Peyer's patch (tissue), 4 donors: ENCODE measurements at regions not wholly inside any gene's neighbourhood (a gene's known extent, or its start where the extent isn't known, plus 50 kb on each side); places are given as distances from the start of the nearest gene placed in this dataset.

ENCODE experiments used
- DNase-seq, 3 donors: peaks; one replicate each; pipeline ENCODE4 v3.0.0-alpha.2; 2017 to 2019
- H3K27ac ChIP-seq, 4 donors: fragments of 200-600 bp; sonication (generic); one replicate each; pipeline ENCODE4 v1.5.1; 2016 to 2019
- H3K27me3 ChIP-seq, 2 donors: fragments of 200-600 bp; sonication (generic); one replicate each; pipeline ENCODE4 v1.5.1; 2019
- H3K36me3 ChIP-seq, 3 donors: fragments of 200-600 bp; sonication (generic); one replicate each; pipeline ENCODE4 v1.5.1; 2016 to 2019
- H3K4me1 ChIP-seq, 4 donors: fragments of 200-600 bp; sonication (generic); one replicate each; pipeline ENCODE4 v1.5.1; 2016 to 2019
- H3K4me3 ChIP-seq, 4 donors: fragments of 200-600 bp; sonication (generic); 1 replicate in 3 of 4; 2 replicates in 1 of 4; pipeline ENCODE4 v1.5.1; 2016 to 2019; ENCODE audit warnings: mild to moderate bottlenecking in 1 of 4
- H3K9me3 ChIP-seq, 4 donors: fragments of 200-600 bp; sonication (generic); one replicate each; pipeline ENCODE4 v1.5.1; 2016 to 2019; ENCODE audit warnings: mild to moderate bottlenecking in 1 of 4
- CTCF ChIP-seq, 6 experiments: fragments of 450-650 bp in 4 of 6; fragments of 200-600 bp in 2 of 6; sonication (generic) in 1 of 6; IDR thresholded peaks; one replicate each; pipeline ENCODE4 v1.5.1; 2017 to 2019; ENCODE audit warnings: antibody characterized with exemption in 6 of 6, mild to moderate bottlenecking in 3 of 6, moderate library complexity in 1 of 6
- POLR2A ChIP-seq, 2 donors: fragments of 450-650 bp; IDR thresholded peaks; one replicate each; pipeline ENCODE4 v1.5.1; 2017; ENCODE audit warnings: antibody characterized with exemption in 2 of 2, mild to moderate bottlenecking in 2 of 2, moderate library complexity in 2 of 2

- Histone ChIP-seq H3K9me3 (no peaks in the 10 kb centered on the region), H3K27ac (no peak overlapping the region), H3K27me3 (no peaks in the 10 kb centered on the region), H3K4me3 (no peak overlapping the region), H3K36me3 (no peaks in the 10 kb centered on the region), H3K4me1 (no peaks in the 10 kb centered on the region)
- DNase-seq: no peak
- TF ChIP-seq CTCF (IDR thresholded peaks at IDR 0.05) (no peak), POLR2A (IDR thresholded peaks at IDR 0.05) (no peak)
Observed at GRCh38 chr16:49924078-49924477, 68.2 kb upstream of the ZNF423 start.

GRCh38 chr16:49926941-49927340, 71.0 kb upstream of the ZNF423 start:
- Histone ChIP-seq H3K9me3 (no peaks in the 10 kb centered on the region), H3K27ac (no peak overlapping the region), H3K36me3 (no peaks in the 10 kb centered on the region), H3K4me3 (no peak overlapping the region), H3K27me3 (no peaks in the 10 kb centered on the region), H3K4me1 (no peaks in the 10 kb centered on the region)
- no peak for TF ChIP-seq CTCF (IDR thresholded peaks at IDR 0.05)
- no peak for TF ChIP-seq POLR2A (IDR thresholded peaks at IDR 0.05)
- no peak for DNase-seq

GRCh38 chr16:49928176-49929041, 72.5 kb upstream of the ZNF423 start:
- no peak overlapping the region for H3K27ac ChIP-seq
- H3K4me3 ChIP-seq: no peak overlapping the region
- DNase-seq: no peak
- no peaks in the 10 kb centered on the region for H3K36me3 ChIP-seq
- H3K9me3 ChIP-seq: no peaks in the 10 kb centered on the region
- H3K4me1 ChIP-seq: no peaks in the 10 kb centered on the region
- no peaks in the 10 kb centered on the region for H3K27me3 ChIP-seq
- no peak for TF ChIP-seq POLR2A (IDR thresholded peaks at IDR 0.05)
- no peak for TF ChIP-seq CTCF (IDR thresholded peaks at IDR 0.05)

GRCh38 chr16:49929626-49930025, 73.7 kb upstream of the ZNF423 start:
- no peak overlapping the region for H3K27ac ChIP-seq
- no peak for DNase-seq
- H3K4me1 ChIP-seq: no peaks in the 10 kb centered on the region
- H3K9me3 ChIP-seq: no peaks in the 10 kb centered on the region
- H3K36me3 ChIP-seq: no peaks in the 10 kb centered on the region
- no peaks in the 10 kb centered on the region for H3K27me3 ChIP-seq
- H3K4me3 ChIP-seq: no peak overlapping the region
- no peak for TF ChIP-seq POLR2A (IDR thresholded peaks at IDR 0.05)

GRCh38 chr16:49930841-49931240, 74.9 kb upstream of the ZNF423 start:
- Histone ChIP-seq H3K27ac (no peak overlapping the region), H3K4me3 (no peak overlapping the region), H3K4me1 (no peaks in the 10 kb centered on the region), H3K36me3 (no peaks in the 10 kb centered on the region), H3K9me3 (no peaks in the 10 kb centered on the region), H3K27me3 (no peaks in the 10 kb centered on the region)
- DNase-seq: no peak
- TF ChIP-seq POLR2A (IDR thresholded peaks at IDR 0.05) (no peak), CTCF (IDR thresholded peaks at IDR 0.05) (no peak)

- H3K36me3 ChIP-seq: no peaks in the 10 kb centered on the region
- no peak for DNase-seq
- no peaks in the 10 kb centered on the region for H3K27me3 ChIP-seq
- H3K9me3 ChIP-seq: no peaks in the 10 kb centered on the region
- TF ChIP-seq POLR2A (IDR thresholded peaks at IDR 0.05) (no peak), CTCF (IDR thresholded peaks at IDR 0.05) (no peak)
- no peak overlapping the region for H3K27ac ChIP-seq
- H3K4me1 ChIP-seq: no peaks in the 10 kb centered on the region
- H3K4me3 ChIP-seq: no peak overlapping the region
Observed at GRCh38 chr16:49931266-49931665, 75.4 kb upstream of the ZNF423 start.
